Uterus (tissue), 2 donors: ENCODE measurements at regions not wholly inside any gene's neighbourhood (a gene's known extent, or its start where the extent isn't known, plus 50 kb on each side); places are given as distances from the start of the nearest gene placed in this dataset.

Source experiments
- POLR2A ChIP-seq, 2 donors: fragments of 450-650 bp; IDR thresholded peaks; one replicate each; pipeline ENCODE4 v1.6.1; 2016; ENCODE audit warnings: antibody characterized with exemption in 2 of 2, mild to moderate bottlenecking in 1 of 2, moderate library complexity in 1 of 2
- TF ChIP-seq, protein P1 (sequence below), 4 experiments: fragments of 200-600 bp in 2 of 4; fragments of 450-650 bp in 2 of 4; sonication (generic) in 2 of 4; IDR thresholded peaks; one replicate each; pipeline ENCODE4 v1.5.1; 2016 to 2019; ENCODE audit warnings: antibody characterized with exemption in 4 of 4, mild to moderate bottlenecking in 2 of 4, moderate library complexity in 1 of 4

DNA sequence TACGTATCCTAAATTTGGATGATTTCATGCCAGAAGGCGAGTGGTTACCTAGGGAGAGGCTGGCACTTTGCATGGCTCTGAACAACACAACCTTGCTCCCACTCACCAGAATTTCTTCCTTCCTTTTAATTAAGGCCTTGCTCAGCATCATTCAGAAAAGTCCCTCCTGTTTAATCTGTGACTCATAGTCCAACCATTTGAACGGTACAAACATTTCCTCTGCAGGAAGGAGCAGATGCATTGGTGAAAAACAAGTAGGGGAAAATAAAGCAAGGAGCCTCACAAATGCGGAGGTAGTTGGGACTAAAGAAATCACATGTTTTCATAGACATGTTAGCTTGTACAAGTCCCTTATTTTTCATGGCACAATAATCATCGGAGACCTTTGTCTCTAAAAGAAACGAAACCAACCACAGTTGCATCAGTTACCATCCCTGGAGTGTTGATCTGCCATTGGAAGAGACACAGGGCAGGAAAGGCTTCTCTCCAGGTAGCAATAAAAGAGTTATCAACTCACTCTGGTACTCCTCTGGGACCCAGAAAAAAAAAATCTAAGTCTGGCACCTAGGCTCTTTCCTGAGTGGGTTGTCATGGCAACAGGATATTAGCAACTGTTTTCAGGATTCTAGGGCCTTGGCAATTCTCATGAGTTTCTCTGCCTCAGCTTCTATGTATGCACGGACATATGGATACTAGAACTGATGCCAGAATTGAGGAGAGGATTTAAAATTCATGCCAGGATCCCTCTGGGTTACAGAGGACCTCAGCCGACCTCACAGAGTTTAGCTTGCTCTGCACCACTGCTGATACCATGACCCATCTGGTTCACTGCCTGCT, 255.4 kb upstream of the ARPP21 start:
- TF ChIP-seq, protein P1, sequence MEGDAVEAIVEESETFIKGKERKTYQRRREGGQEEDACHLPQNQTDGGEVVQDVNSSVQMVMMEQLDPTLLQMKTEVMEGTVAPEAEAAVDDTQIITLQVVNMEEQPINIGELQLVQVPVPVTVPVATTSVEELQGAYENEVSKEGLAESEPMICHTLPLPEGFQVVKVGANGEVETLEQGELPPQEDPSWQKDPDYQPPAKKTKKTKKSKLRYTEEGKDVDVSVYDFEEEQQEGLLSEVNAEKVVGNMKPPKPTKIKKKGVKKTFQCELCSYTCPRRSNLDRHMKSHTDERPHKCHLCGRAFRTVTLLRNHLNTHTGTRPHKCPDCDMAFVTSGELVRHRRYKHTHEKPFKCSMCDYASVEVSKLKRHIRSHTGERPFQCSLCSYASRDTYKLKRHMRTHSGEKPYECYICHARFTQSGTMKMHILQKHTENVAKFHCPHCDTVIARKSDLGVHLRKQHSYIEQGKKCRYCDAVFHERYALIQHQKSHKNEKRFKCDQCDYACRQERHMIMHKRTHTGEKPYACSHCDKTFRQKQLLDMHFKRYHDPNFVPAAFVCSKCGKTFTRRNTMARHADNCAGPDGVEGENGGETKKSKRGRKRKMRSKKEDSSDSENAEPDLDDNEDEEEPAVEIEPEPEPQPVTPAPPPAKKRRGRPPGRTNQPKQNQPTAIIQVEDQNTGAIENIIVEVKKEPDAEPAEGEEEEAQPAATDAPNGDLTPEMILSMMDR (IDR thresholded peaks at IDR 0.05): no peak
- no peak for TF ChIP-seq POLR2A (IDR thresholded peaks at IDR 0.05)
